MCF 10A (cell line): ENCODE measurements at regions not wholly inside any gene's neighbourhood (a gene's known extent, or its start where the extent isn't known, plus 50 kb on each side); places are given as distances from the start of the nearest gene placed in this dataset.
"Not testable (repeated sequence)": the region's sequence is repeated elsewhere in the genome, so short reads cannot be mapped to it uniquely, and the experiment has no call there.

Experiments
- BruUV-seq: library from RNA; stranded (reverse); fragments of 400-500 nt; replicated peaks from 2 replicates; lab custom pipeline; 2021; lab: Mats Ljungman, UMichigan
- CTCF ChIA-PET: fragments of 300-600 bp; sonication (Branson Sonifier 250); formaldehyde crosslinking; extraction: SDS; loops from one replicate; lab custom pipeline; 2021; ENCODE audit warnings: antibody characterized with exemption, inconsistent platforms; lab: Yijun Ruan, JAX
- POLR2A ChIA-PET: fragments of 300-600, 350-650 bp; sonication (Branson Sonifier 250); formaldehyde crosslinking; extraction: SDS; loops from one replicate; lab custom pipeline; 2020; ENCODE audit warnings: antibody characterized with exemption, inconsistent platforms; lab: Yijun Ruan, JAX
- DNase-seq: peaks from one replicate; pipeline ENCODE4 v3.0.0-alpha.2; 2018; ENCODE audit not compliant: unreplicated experiment
- H3K27ac Mint-ChIP-seq: one replicate; pipeline ENCODE4 v1.8.0; 2022; ENCODE audit warnings: mild to moderate bottlenecking, low read depth, mixed read lengths; ENCODE audit not compliant: unreplicated experiment
- H3K27me3 Mint-ChIP-seq: one replicate; pipeline ENCODE4 v1.8.0; 2022; ENCODE audit warnings: mixed read lengths; ENCODE audit not compliant: insufficient read depth, unreplicated experiment
- H3K36me3 Mint-ChIP-seq: one replicate; pipeline ENCODE4 v1.8.0; 2022; ENCODE audit warnings: mild to moderate bottlenecking, moderate library complexity, mixed read lengths; ENCODE audit not compliant: insufficient read depth, unreplicated experiment
- H3K4me1 Mint-ChIP-seq: one replicate; pipeline ENCODE4 v1.8.0; 2022; ENCODE audit warnings: mixed read lengths; ENCODE audit not compliant: insufficient read depth, unreplicated experiment
- H3K4me3 Mint-ChIP-seq: one replicate; pipeline ENCODE4 v1.8.0; 2022; ENCODE audit warnings: mild to moderate bottlenecking, moderate library complexity, mixed read lengths; ENCODE audit not compliant: unreplicated experiment
- H3K9me3 Mint-ChIP-seq: one replicate; pipeline ENCODE4 v1.8.0; 2022; ENCODE audit warnings: mixed read lengths; ENCODE audit not compliant: unreplicated experiment
- intact Hi-C: fragments of 100-400 bp; cut with micrococcal nuclease; formaldehyde crosslinking; loops from 2 replicates; pipeline ENCODE4 v1.14.1; 2022
- TF ChIP-seq, protein P1 (sequence below): fragments of 200-600 bp; IDR thresholded peaks from one replicate; pipeline ENCODE4 v1.8.0; 2022; ENCODE audit warnings: antibody characterized with exemption, mild to moderate bottlenecking; ENCODE audit not compliant: unreplicated experiment

DNA sequence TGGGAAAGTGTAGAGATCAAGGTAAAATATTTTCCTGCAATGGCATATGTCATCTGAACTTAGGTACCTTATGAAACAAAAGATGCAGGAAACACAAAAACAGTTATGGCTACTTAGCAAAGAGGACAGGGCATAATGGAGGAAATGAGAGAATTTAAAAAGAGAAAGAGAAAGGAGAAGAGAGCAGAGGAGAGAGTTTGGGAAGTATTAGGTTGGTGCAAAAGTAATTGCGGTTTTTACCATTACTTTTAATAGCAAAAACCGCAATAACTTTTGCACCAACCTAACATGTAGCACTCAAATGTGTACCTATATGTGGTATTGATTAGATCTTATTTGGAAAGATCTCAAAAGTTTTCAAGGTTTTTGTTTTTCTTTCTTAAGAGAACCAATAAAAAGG, 160.1 kb upstream of the ACTBL2 start:
- POLR2A ChIA-PET: interaction anchor here (0.7 kb wide), 1 partner anchor 527 kb away, joined by 3 read pairs; no protein-coding TSS in a partner anchor
- H3K27me3 Mint-ChIP-seq: peaks cover 30% of the 10 kb centered on the region
- no peaks in the 10 kb centered on the region for H3K4me1 Mint-ChIP-seq
- CTCF ChIA-PET: interaction anchor here (0.7 kb wide), 2 partner anchors 8 to 96 kb away, joined by 3 read pairs; no protein-coding TSS in a partner anchor
- TF ChIP-seq, protein P1, sequence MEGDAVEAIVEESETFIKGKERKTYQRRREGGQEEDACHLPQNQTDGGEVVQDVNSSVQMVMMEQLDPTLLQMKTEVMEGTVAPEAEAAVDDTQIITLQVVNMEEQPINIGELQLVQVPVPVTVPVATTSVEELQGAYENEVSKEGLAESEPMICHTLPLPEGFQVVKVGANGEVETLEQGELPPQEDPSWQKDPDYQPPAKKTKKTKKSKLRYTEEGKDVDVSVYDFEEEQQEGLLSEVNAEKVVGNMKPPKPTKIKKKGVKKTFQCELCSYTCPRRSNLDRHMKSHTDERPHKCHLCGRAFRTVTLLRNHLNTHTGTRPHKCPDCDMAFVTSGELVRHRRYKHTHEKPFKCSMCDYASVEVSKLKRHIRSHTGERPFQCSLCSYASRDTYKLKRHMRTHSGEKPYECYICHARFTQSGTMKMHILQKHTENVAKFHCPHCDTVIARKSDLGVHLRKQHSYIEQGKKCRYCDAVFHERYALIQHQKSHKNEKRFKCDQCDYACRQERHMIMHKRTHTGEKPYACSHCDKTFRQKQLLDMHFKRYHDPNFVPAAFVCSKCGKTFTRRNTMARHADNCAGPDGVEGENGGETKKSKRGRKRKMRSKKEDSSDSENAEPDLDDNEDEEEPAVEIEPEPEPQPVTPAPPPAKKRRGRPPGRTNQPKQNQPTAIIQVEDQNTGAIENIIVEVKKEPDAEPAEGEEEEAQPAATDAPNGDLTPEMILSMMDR: no peak
- H3K4me3 Mint-ChIP-seq: no peak overlapping the region
- H3K9me3 Mint-ChIP-seq: no peaks in the 10 kb centered on the region
- no peak for DNase-seq
- no peak overlapping the region for H3K27ac Mint-ChIP-seq
- no TSS peak for BruUV-seq
- intact Hi-C loops: no loop called here
- no peaks in the 10 kb centered on the region for H3K36me3 Mint-ChIP-seq

DNA sequence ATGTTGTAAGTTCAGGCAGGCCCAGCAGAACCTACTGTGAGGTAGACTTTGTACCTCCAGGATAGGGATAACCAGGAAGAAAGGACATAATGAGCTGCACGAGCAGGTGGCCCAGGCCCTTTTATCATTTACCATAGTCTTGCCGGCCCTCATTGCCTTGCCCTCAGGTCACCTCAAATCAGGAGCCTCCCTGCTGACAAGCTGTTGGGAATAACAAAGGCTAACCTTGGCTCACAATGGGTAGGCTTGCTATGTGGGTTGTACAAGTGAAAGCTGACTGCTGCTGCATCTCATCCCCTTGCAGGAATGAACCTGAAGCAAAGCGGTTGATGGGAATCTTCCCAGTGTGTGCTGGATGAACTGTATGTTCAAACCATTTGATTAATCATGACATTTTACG, 159.5 kb upstream of the ACTBL2 start:
- no peak overlapping the region for H3K27ac Mint-ChIP-seq
- no peaks in the 10 kb centered on the region for H3K9me3 Mint-ChIP-seq
- POLR2A ChIA-PET: interaction anchor here (0.7 kb wide), 1 partner anchor 526 kb away, joined by 3 read pairs; no protein-coding TSS in a partner anchor
- TF ChIP-seq, protein P1: no peak
- intact Hi-C loops: no loop called here
- H3K27me3 Mint-ChIP-seq: peaks cover 30% of the 10 kb centered on the region
- no peak for DNase-seq
- no peaks in the 10 kb centered on the region for H3K36me3 Mint-ChIP-seq
- CTCF ChIA-PET: interaction anchor here (0.7 kb wide), 2 partner anchors 8 to 95 kb away, joined by 3 read pairs; no protein-coding TSS in a partner anchor
- no peaks in the 10 kb centered on the region for H3K4me1 Mint-ChIP-seq
- H3K4me3 Mint-ChIP-seq: no peak overlapping the region
- BruUV-seq: no TSS peak

DNA sequence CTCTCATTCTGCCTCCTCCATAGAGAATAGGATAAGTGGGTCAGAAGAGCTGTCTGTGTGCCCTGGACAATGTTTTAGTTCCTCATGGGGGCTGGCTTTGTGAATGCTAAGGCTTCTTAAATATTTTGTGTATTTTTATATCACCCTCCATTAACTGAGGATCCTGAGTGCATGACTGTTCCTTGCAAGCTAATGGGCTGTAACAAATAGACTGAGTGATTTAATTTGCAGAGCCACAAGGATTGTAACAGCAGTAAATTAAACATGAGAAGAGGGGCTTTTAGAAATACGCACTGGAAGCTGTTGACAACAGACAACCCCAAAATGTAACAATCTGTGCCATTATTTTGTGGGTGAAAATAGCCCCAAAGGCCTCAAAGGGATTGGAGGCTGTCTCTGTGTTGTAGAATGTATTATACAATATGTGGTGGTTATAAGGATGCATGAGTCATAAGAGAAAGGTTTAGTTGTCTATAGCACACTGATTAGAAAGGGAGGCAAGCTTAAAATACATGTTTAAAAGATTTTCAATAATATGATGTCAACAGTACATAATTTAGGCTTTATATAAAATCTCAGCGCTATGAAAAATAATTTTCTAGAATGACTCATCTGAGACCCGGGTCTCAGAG, 152.7 kb upstream of the ACTBL2 start:
- no peaks in the 10 kb centered on the region for H3K4me1 Mint-ChIP-seq
- intact Hi-C loops: no loop called here

DNA sequence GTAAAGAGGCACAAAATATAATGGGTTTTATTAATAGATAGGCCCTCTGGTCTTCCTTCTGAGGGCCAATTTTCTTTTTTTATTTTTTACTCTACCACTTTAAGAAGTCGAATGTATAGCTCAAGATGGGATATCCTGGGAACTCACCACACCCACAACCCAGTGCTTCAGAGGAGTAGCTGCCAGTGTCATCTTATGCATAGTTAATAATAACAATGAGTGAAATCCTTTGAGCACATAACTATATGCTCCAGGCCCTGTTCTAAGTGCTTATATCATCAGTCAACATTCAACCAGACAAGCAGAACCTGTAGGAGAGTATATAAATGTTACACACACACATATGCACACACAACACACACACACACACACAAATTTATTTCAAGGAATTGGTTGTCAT, 150.3 kb upstream of the ACTBL2 start:
- intact Hi-C loops: no loop called here
- no peak overlapping the region for H3K27ac Mint-ChIP-seq
- no peaks in the 10 kb centered on the region for H3K27me3 Mint-ChIP-seq
- ChIA-PET POLR2A (interaction anchor here (0.7 kb wide), 1 partner anchor 333 kb away, joined by 3 read pairs; no protein-coding TSS in a partner anchor), CTCF (interaction anchor here (2.0 kb wide), 1 partner anchor 17 kb away, joined by 9 read pairs; no protein-coding TSS in a partner anchor)
- TF ChIP-seq, protein P1: no peak
- no peaks in the 10 kb centered on the region for H3K36me3 Mint-ChIP-seq
- no peak overlapping the region for H3K4me3 Mint-ChIP-seq
- BruUV-seq: no TSS peak
- DNase-seq: no peak
- no peaks in the 10 kb centered on the region for H3K9me3 Mint-ChIP-seq
- H3K4me1 Mint-ChIP-seq: no peaks in the 10 kb centered on the region

More for the DNA sequence above, 152.7 kb upstream of the ACTBL2 start:
- Mint-ChIP-seq H3K27ac (no peak overlapping the region), H3K4me3 (no peak overlapping the region), H3K9me3 (no peaks in the 10 kb centered on the region), H3K27me3 (peaks cover 17% of the 10 kb centered on the region), H3K36me3 (no peaks in the 10 kb centered on the region)
- ChIA-PET CTCF (interaction anchor here (0.5 to 1.6 kb wide), 3 partner anchors 15 to 1258 kb away, joined by 3 to 7 read pairs (median 3); no protein-coding TSS in a partner anchor), POLR2A (no interaction called here)
- BruUV-seq: no TSS peak
- TF ChIP-seq, protein P1: no peak
- DNase-seq: no peak

DNA sequence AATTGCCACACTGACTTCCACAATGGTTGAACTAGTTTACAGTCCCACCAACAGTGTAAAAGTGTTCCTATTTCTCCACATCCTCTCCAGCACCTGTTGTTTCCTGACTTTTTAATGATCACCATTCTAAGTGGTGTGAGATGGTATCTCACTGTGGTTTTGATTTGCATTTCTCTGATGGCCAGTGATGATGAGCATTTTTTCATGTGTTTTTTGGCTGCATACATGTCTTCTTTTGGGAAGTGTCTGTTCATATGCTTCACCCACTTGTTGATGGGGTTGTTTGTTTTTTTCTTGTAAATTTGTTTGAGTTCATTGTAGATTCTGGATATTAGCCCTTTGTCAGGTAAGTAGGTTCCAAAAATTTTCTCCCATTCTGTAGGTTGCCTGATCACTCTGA, 148.5 kb upstream of the ACTBL2 start:
- H3K27me3 Mint-ChIP-seq, H3K4me1 Mint-ChIP-seq, POLR2A ChIA-PET, H3K4me3 Mint-ChIP-seq, BruUV-seq, DNase-seq, intact Hi-C loops, CTCF ChIA-PET, H3K27ac Mint-ChIP-seq, H3K9me3 Mint-ChIP-seq, H3K36me3 Mint-ChIP-seq: not testable (repeated sequence)
